ENCODE measurements at regions not wholly inside any gene's neighbourhood (a gene's known extent, or its start where the extent isn't known, plus 50 kb on each side); places are given as distances from the start of the nearest gene placed in this dataset.

- POLR2A ChIA-PET = no interaction called here
- CTCF ChIA-PET = no interaction called here
- DNase-seq (ENCODE audit: low read depth, low spot score) = no peak
- no peak overlapping the region for H3K4me3 ChIP-seq (ENCODE audit: low read depth, low read length)
- TF ChIP-seq, protein P1, sequence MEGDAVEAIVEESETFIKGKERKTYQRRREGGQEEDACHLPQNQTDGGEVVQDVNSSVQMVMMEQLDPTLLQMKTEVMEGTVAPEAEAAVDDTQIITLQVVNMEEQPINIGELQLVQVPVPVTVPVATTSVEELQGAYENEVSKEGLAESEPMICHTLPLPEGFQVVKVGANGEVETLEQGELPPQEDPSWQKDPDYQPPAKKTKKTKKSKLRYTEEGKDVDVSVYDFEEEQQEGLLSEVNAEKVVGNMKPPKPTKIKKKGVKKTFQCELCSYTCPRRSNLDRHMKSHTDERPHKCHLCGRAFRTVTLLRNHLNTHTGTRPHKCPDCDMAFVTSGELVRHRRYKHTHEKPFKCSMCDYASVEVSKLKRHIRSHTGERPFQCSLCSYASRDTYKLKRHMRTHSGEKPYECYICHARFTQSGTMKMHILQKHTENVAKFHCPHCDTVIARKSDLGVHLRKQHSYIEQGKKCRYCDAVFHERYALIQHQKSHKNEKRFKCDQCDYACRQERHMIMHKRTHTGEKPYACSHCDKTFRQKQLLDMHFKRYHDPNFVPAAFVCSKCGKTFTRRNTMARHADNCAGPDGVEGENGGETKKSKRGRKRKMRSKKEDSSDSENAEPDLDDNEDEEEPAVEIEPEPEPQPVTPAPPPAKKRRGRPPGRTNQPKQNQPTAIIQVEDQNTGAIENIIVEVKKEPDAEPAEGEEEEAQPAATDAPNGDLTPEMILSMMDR (IDR thresholded peaks at IDR 0.05; ENCODE audit: insufficient read depth, low read length, missing control alignments) = no peak
Observed at GRCh38 chr6:155709262-155709661, 253.6 kb upstream of the NOX3 start.

- H3K4me3 ChIP-seq (ENCODE audit: low read depth, low read length) = no peak overlapping the region
- ChIA-PET POLR2A (no interaction called here), CTCF (no interaction called here)
- TF ChIP-seq, protein P1 (IDR thresholded peaks at IDR 0.05; ENCODE audit: insufficient read depth, low read length, missing control alignments) = no peak
- DNase-seq (ENCODE audit: low read depth, low spot score) = no peak
Observed at GRCh38 chr6:155708100-155708499, 252.5 kb upstream of the NOX3 start.

DNA sequence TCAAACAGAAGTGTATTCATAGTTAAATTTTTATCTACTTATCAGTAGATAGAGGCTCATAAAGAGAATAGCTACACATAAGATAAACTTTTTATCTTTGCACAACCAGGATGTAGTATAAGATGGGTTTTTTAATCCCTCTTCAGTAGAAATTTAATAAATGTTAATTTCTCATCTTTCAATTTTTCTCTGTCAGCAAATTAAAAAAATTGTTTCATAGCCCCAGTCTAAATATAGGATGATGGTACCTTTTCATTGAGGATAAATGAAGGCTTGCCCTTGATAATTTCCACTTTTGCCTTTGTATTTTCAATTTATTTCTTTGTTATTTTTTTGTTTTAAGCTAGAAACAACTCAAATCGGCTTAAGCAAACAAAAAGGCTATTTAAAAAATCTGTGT, 251.2 kb upstream of the NOX3 start:
- ChIA-PET POLR2A (no interaction called here), CTCF (interaction anchor here (0.6 kb wide), 1 partner anchor 35 kb away, joined by 3 read pairs; no protein-coding TSS in a partner anchor)
- TF ChIP-seq, protein P1 (IDR thresholded peaks at IDR 0.05; ENCODE audit: insufficient read depth, low read length, missing control alignments) = no peak

DNA sequence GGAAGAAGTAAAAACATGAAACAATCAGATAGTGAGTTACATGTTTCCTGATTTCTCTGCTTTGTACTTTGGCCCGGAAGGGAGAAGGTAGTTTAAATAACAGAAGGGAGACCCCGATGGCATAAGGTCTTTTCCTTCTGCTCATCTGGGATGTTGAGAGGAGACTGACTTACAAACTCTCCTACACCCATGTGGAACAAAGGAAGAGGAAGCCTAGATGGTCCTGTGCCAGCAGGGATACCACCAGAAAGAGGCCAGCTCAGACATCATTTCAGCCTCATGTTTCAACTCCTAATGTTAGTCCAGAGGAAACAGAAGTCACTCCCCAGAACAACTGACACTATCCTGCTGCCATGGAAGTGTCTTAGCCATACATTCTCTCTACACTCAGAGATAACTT, 250.7 kb upstream of the NOX3 start:
- no peak overlapping the region for H3K4me3 ChIP-seq (ENCODE audit: low read depth, low read length)
- POLR2A ChIA-PET = no interaction called here
- CTCF ChIA-PET = no interaction called here
- TF ChIP-seq, protein P1 (IDR thresholded peaks at IDR 0.05; ENCODE audit: insufficient read depth, low read length, missing control alignments) = no peak
- DNase-seq (ENCODE audit: low read depth, low spot score) = no peak

More for the DNA sequence above, 251.2 kb upstream of the NOX3 start:
- DNase-seq (ENCODE audit: low read depth, low spot score) = no peak
- no peak overlapping the region for H3K4me3 ChIP-seq (ENCODE audit: low read depth, low read length)

GRCh38 chr6:155701342-155701741, 245.7 kb upstream of the NOX3 start:
- TF ChIP-seq, protein P1 (IDR thresholded peaks at IDR 0.05; ENCODE audit: insufficient read depth, low read length, missing control alignments) = no peak
- no peak for DNase-seq (ENCODE audit: low read depth, low spot score)
- CTCF ChIA-PET = no interaction called here
- H3K4me3 ChIP-seq (ENCODE audit: low read depth, low read length) = no peak overlapping the region
- POLR2A ChIA-PET = no interaction called here

DNA sequence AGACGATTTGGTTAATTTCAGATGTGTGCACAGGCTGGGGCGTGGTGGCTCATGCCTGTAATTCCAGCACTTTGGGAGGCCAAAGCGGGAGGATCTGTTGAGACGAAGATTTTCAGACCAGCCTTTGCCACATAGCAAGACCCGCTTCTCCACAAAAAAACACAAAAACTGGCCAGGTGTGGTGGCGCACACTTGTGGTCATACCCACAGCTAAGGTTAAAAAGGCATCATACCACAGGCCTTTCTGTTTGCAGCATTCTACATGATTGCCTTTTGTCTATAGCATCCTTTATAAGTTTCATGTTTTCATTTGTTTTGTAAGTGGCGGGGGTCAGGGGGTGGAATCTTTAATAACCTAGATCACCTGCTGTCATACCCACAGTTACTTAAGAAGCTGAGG, 239.9 kb upstream of the NOX3 start:
- POLR2A ChIA-PET = no interaction called here
- no peak overlapping the region for H3K4me3 ChIP-seq (ENCODE audit: low read depth, low read length)

More for the DNA sequence above, 239.9 kb upstream of the NOX3 start:
- CTCF ChIA-PET = no interaction called here
- DNase-seq (ENCODE audit: low read depth, low spot score) = no peak
- TF ChIP-seq, protein P1 (IDR thresholded peaks at IDR 0.05; ENCODE audit: insufficient read depth, low read length, missing control alignments) = no peak
